Type B pancreatic cell (in vitro differentiated cells): ENCODE measurements at regions not wholly inside any gene's neighbourhood (a gene's known extent, or its start where the extent isn't known, plus 50 kb on each side); places are given as distances from the start of the nearest gene placed in this dataset.

ENCODE experiments used
- DNase-seq: peaks from one replicate; pipeline ENCODE4 v3.0.0; 2021; ENCODE audit warnings: mixed read lengths; ENCODE audit not compliant: unreplicated experiment; ENCODE audit errors: extremely low spot score
- H3K27ac Mint-ChIP-seq: 2 replicates; pipeline ENCODE4 v1.8.0; 2021; ENCODE audit warnings: mild to moderate bottlenecking, mixed read lengths
- H3K27me3 Mint-ChIP-seq: 2 replicates; pipeline ENCODE4 v1.8.0; 2021; ENCODE audit warnings: mixed read lengths
- H3K36me3 Mint-ChIP-seq: 2 replicates; pipeline ENCODE4 v1.8.0; 2021; ENCODE audit warnings: mixed read lengths
- H3K4me1 Mint-ChIP-seq: one replicate; pipeline ENCODE4 v1.8.0; 2021; ENCODE audit warnings: mixed read lengths; ENCODE audit not compliant: unreplicated experiment
- H3K4me3 Mint-ChIP-seq: 2 replicates; pipeline ENCODE4 v1.8.0; 2021; ENCODE audit warnings: mild to moderate bottlenecking, mixed read lengths
- H3K9me3 Mint-ChIP-seq: 2 replicates; pipeline ENCODE4 v1.8.0; 2021; ENCODE audit warnings: mixed read lengths
- CTCF ChIP-seq: fragments of 200-600 bp; sonication (generic); conservative IDR thresholded peaks from 2 replicates; pipeline ENCODE4 v1.5.0; 2021; ENCODE audit warnings: antibody characterized with exemption, mild to moderate bottlenecking

GRCh38 chr10:60537697-60538096 is 148.0 kb upstream of the ANK3 start:
- Mint-ChIP-seq H3K27me3 (no peaks in the 10 kb centered on the region), H3K9me3 (no peaks in the 10 kb centered on the region), H3K4me1 (peaks cover 14% of the 10 kb centered on the region), H3K4me3 (no peak overlapping the region), H3K27ac (no peak overlapping the region), H3K36me3 (no peaks in the 10 kb centered on the region)
- TF ChIP-seq CTCF: no peak
- DNase-seq: no peak

- Mint-ChIP-seq H3K4me3 (no peak overlapping the region), H3K27ac (no peak overlapping the region), H3K36me3 (no peaks in the 10 kb centered on the region), H3K9me3 (no peaks in the 10 kb centered on the region), H3K4me1 (peaks cover 14% of the 10 kb centered on the region), H3K27me3 (no peaks in the 10 kb centered on the region)
- no peak for DNase-seq
- no peak for TF ChIP-seq CTCF
Measured at GRCh38 chr10:60536529-60537114, 146.9 kb upstream of the ANK3 start.

- Mint-ChIP-seq H3K9me3 (no peaks in the 10 kb centered on the region), H3K36me3 (no peaks in the 10 kb centered on the region), H3K4me3 (no peak overlapping the region), H3K4me1 (peaks cover 14% of the 10 kb centered on the region), H3K27ac (no peak overlapping the region), H3K27me3 (no peaks in the 10 kb centered on the region)
- no peak for TF ChIP-seq CTCF
- DNase-seq: no peak
Measured at GRCh38 chr10:60535427-60535826, 145.8 kb upstream of the ANK3 start.

- TF ChIP-seq CTCF: no peak
- Mint-ChIP-seq H3K27ac (no peak overlapping the region), H3K9me3 (no peaks in the 10 kb centered on the region), H3K4me3 (no peak overlapping the region), H3K36me3 (no peaks in the 10 kb centered on the region), H3K27me3 (no peaks in the 10 kb centered on the region), H3K4me1 (peaks cover 14% of the 10 kb centered on the region)
- no peak for DNase-seq
Measured at GRCh38 chr10:60534761-60535389, 145.2 kb upstream of the ANK3 start.

- Mint-ChIP-seq H3K36me3 (no peaks in the 10 kb centered on the region), H3K27ac (no peak overlapping the region), H3K9me3 (no peaks in the 10 kb centered on the region), H3K4me1 (peaks cover 14% of the 10 kb centered on the region), H3K27me3 (no peaks in the 10 kb centered on the region), H3K4me3 (no peak overlapping the region)
- TF ChIP-seq CTCF: no peak
- no peak for DNase-seq
Measured at GRCh38 chr10:60532696-60533468, 143.2 kb upstream of the ANK3 start.
